KMS-11 (cell line): ENCODE measurements at regions not wholly inside any gene's neighbourhood (a gene's known extent, or its start where the extent isn't known, plus 50 kb on each side); places are given as distances from the start of the nearest gene placed in this dataset.

ENCODE experiments used
- H2AFZ ChIP-seq: fragments of 200-600 bp; sonication (generic); 2 replicates; pipeline ENCODE4 v1.6.1; 2016; ENCODE audit warnings: antibody characterized with exemption, mixed run types, low read depth
- H3K27ac ChIP-seq: fragments of 200-600 bp; sonication (generic); 2 replicates; pipeline ENCODE4 v1.6.1; 2016; ENCODE audit warnings: mild to moderate bottlenecking, mixed run types
- H3K27me3 ChIP-seq: fragments of 200-600 bp; sonication (generic); 2 replicates; pipeline ENCODE4 v1.6.1; 2017; ENCODE audit warnings: mild to moderate bottlenecking, low read depth, mixed run types, moderate library complexity; ENCODE audit not compliant: insufficient read depth
- H3K36me3 ChIP-seq: fragments of 200-600 bp; sonication (generic); 2 replicates; pipeline ENCODE4 v1.6.1; 2017; ENCODE audit warnings: mild to moderate bottlenecking, mixed run types; ENCODE audit not compliant: insufficient read depth
- H3K4me1 ChIP-seq: fragments of 200-600 bp; sonication (generic); 2 replicates; pipeline ENCODE4 v1.6.1; 2016; ENCODE audit warnings: mild to moderate bottlenecking, low read depth, mixed run types; ENCODE audit not compliant: poor library complexity, severe bottlenecking
- H3K4me2 ChIP-seq: fragments of 200-600 bp; sonication (generic); 2 replicates; pipeline ENCODE4 v1.7.0; 2016; ENCODE audit warnings: mild to moderate bottlenecking, mixed run types
- H3K4me3 ChIP-seq: fragments of 200-600 bp; sonication (generic); IDR thresholded peaks from 2 replicates; pipeline ENCODE4 v1.6.1; 2017; ENCODE audit warnings: low read depth, low read length, mixed read lengths; ENCODE audit not compliant: insufficient read depth
- H3K79me2 ChIP-seq: fragments of 200-600 bp; sonication (generic); 2 replicates; pipeline ENCODE4 v1.6.1; 2016; ENCODE audit warnings: low read depth, mixed run types; ENCODE audit not compliant: insufficient read depth
- H3K9ac ChIP-seq: fragments of 200-600 bp; sonication (generic); 2 replicates; pipeline ENCODE4 v1.6.1; 2016; ENCODE audit warnings: mild to moderate bottlenecking, mixed run types
- H4K20me1 ChIP-seq: fragments of 200-600 bp; sonication (generic); 2 replicates; pipeline ENCODE4 v1.6.1; 2016; ENCODE audit warnings: mild to moderate bottlenecking, mixed run types; ENCODE audit not compliant: insufficient read depth
- TF ChIP-seq, protein P1 (sequence below): fragments of 200-600 bp; sonication (generic); conservative IDR thresholded peaks from 2 replicates; pipeline ENCODE4 v1.6.1; 2017; ENCODE audit warnings: low read depth, mild to moderate bottlenecking, antibody characterized with exemption, low read length, moderate library complexity, mixed read lengths

DNA sequence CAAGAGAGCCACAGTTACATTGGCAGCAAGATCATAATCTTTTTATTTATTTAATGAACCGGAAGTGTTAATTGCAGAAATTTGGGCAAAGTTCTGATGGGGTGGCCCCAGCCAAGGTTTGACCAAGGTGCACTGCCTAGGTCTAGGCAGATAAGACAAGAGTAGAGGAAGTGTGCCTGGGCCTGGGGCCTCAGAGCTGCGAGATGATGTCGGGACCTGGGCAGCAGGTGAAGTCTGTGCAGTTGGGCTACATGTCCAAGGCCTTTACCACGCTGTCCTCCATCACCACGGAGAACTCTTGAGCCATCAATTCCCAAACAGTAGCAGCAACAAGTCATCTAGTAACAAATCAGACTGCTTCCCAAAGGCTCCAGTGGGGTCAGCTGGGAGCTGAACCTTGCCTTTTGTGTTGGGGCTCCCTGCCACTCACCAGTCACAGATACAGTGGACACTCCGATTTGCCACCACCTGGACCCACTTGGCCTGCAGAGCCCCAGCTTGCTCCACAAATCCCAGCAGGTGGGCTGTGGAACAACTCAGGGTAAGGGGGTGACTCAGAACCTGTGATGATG, 52.5 kb upstream of the COMTD1 start:
- H3K4me2 ChIP-seq, result no peak overlapping the region
- no peaks in the 10 kb centered on the region for H4K20me1 ChIP-seq
- H3K27ac ChIP-seq, result no peak overlapping the region
- H3K4me1 ChIP-seq, result no peaks in the 10 kb centered on the region
- no peak overlapping the region for H3K9ac ChIP-seq
- no peak overlapping the region for H3K4me3 ChIP-seq
- no peaks in the 10 kb centered on the region for H3K27me3 ChIP-seq
- no peaks in the 10 kb centered on the region for H3K79me2 ChIP-seq
- TF ChIP-seq, protein P1, sequence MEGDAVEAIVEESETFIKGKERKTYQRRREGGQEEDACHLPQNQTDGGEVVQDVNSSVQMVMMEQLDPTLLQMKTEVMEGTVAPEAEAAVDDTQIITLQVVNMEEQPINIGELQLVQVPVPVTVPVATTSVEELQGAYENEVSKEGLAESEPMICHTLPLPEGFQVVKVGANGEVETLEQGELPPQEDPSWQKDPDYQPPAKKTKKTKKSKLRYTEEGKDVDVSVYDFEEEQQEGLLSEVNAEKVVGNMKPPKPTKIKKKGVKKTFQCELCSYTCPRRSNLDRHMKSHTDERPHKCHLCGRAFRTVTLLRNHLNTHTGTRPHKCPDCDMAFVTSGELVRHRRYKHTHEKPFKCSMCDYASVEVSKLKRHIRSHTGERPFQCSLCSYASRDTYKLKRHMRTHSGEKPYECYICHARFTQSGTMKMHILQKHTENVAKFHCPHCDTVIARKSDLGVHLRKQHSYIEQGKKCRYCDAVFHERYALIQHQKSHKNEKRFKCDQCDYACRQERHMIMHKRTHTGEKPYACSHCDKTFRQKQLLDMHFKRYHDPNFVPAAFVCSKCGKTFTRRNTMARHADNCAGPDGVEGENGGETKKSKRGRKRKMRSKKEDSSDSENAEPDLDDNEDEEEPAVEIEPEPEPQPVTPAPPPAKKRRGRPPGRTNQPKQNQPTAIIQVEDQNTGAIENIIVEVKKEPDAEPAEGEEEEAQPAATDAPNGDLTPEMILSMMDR, result no peak
- H2AFZ ChIP-seq, result no peak overlapping the region
- no peaks in the 10 kb centered on the region for H3K36me3 ChIP-seq

DNA sequence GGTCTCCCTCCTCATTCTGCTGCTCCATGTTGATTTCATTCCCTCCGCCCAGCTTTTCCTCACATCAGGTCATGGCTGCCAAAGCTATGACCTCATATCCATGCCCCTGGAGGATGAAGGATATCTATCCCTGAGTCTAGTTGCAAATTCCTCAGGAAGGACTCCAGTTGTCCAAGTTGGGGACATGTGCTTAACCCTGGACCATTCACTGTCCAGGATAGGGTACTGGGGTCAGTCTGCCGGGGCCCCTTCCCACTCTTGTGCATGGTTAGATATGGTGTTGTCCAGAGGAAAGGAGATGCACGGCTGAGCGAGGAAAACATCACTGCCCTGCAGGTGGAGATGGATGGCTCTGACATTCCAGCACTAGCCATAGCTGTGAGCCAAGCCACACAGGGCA, 51.9 kb upstream of the COMTD1 start:
- no peak overlapping the region for H3K27ac ChIP-seq

DNA sequence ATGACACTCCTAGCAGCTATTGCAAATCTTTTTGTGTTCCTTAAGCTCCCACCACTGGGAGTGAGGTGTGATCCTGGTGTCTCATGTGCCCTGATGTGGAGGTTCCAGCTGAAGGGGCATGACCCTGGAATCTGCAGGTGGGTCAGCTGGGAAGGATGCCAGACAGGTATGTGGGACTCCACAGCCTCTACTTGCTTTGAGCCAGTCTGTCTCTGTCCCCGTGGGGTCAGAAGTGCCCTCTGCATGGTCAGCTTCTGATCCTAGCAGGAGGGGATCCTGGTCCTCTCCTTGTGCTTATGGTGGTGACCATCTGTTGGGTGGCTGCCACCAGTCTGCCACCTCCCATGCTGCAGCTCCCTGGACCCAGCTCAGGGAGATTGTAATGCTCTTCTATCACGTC, 51.1 kb upstream of the COMTD1 start:
- Histone ChIP-seq H3K79me2 (no peaks in the 10 kb centered on the region), H3K4me2 (no peak overlapping the region), H3K27ac (no peak overlapping the region), H4K20me1 (no peaks in the 10 kb centered on the region), H3K27me3 (no peaks in the 10 kb centered on the region), H3K4me1 (no peaks in the 10 kb centered on the region), H3K4me3 (no peak overlapping the region), H3K9ac (no peak overlapping the region), H2AFZ (no peak overlapping the region), H3K36me3 (no peaks in the 10 kb centered on the region)
- TF ChIP-seq, protein P1, result no peak

More for the DNA sequence above, 51.9 kb upstream of the COMTD1 start:
- no peaks in the 10 kb centered on the region for H3K36me3 ChIP-seq
- no peak overlapping the region for H3K9ac ChIP-seq
- no peak overlapping the region for H2AFZ ChIP-seq
- H3K4me2 ChIP-seq, result no peak overlapping the region
- H3K27me3 ChIP-seq, result no peaks in the 10 kb centered on the region
- TF ChIP-seq, protein P1, result no peak
- H4K20me1 ChIP-seq, result no peaks in the 10 kb centered on the region
- H3K79me2 ChIP-seq, result no peaks in the 10 kb centered on the region
- H3K4me1 ChIP-seq, result no peaks in the 10 kb centered on the region
- no peak overlapping the region for H3K4me3 ChIP-seq
